ENCODE measurements at regions not wholly inside any gene's neighbourhood (a gene's known extent, or its start where the extent isn't known, plus 50 kb on each side); places are given as distances from the start of the nearest gene placed in this dataset.
"Not testable (repeated sequence)": the region's sequence is repeated elsewhere in the genome, so short reads cannot be mapped to it uniquely, and the experiment has no call there.

DNA sequence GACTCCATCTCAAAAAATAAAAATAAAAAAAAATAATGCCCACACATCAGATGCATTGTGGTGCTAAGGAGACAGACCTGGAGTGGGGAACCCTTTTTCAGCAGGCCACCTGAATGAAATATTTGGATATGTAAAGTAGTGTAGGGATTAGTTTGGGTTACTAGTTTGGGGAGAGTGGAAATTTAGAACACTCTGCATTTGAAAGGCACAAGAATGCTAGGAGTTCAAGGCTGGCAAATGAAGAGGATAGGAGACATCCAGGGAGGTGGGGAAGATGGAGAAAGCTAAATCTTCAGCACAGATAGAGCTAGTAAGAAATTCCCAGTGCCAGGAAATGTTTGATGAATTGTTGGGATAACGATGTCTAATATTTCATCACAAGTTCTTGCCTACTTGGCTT is 298.3 kb upstream of the ERCC4 start:
- Histone ChIP-seq H3K4me1 (ENCODE audit: insufficient read depth, low read length) (no peaks in the 10 kb centered on the region), H3K27me3 (ENCODE audit: insufficient read depth, low read length) (no peaks in the 10 kb centered on the region), H3K9me3 (ENCODE audit: control insufficient read depth in 1 of 2, low read length in 2 of 2) (no peaks in the 10 kb centered on the region), H3K36me3 (ENCODE audit: insufficient read depth, low read length) (no peaks in the 10 kb centered on the region), H3K4me3 (ENCODE audit: low read length in 2 of 2) (no peak overlapping the region), H3K27ac (ENCODE audit: low read depth, low read length) (no peak overlapping the region)
- no peaks in the 10 kb centered on the region for H3K36me3 Mint-ChIP-seq
- H3K9me3 Mint-ChIP-seq: peaks cover 0 to 7% (median under 1%) of the 10 kb centered on the region in 8 donors
- intact Hi-C loops (cut with micrococcal nuclease): no loop called here
- H3K4me3 Mint-ChIP-seq: no peak overlapping the region
- ChIA-PET CTCF (ENCODE audit: partially characterized antibody) (no interaction called here), POLR2A (ENCODE audit: partially characterized antibody) (no interaction called here)
- H3K4me1 Mint-ChIP-seq: no peaks in the 10 kb centered on the region
- DNase-seq: no peak
- H3K27me3 Mint-ChIP-seq: peaks cover 1 to 4% of the 10 kb centered on the region in 2 donors
- H3K27ac Mint-ChIP-seq: no peak overlapping the region

DNA sequence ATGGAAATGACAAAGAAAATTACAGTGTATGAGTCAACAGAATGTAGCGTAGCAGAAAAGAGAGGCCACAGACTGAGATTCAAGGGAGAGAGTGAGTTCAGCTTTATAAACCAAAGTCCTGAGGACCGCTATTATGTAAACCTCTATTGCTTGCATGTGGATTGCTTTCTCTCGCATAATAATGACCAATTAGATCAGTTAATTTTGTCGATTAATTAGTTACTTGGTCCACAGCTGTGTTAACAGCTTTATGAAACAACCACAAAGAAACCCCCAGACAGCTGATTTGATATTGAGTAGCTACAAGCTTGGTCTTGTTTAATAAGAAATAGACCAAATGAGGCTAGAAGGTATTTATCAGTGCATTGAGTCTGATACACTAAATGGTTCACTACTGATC is 291.8 kb upstream of the ERCC4 start:
- CTCF ChIA-PET (ENCODE audit: partially characterized antibody): no interaction called here

DNA sequence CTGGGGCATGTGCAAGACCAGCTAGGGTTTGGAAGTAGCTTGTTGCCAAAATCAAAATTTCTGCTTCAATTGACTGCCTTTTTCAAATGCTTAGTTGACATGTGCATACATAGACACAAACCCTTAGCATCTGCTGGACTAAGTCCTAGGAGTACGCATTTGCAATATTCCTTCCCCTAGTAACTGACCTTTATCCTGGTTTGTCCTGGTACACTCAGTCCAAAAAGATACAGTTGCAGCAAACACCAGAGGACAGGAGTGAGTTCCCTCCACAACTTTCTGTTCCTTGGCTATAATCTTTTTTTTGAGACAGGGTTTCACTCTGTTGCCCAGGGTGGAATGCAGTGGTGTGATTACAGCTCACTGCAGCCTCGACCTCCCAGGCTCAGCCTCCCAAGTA is 290.2 kb upstream of the ERCC4 start:
- Histone ChIP-seq H3K4me1 (ENCODE audit: insufficient read depth, low read length) (no peaks in the 10 kb centered on the region), H3K27ac (ENCODE audit: low read depth, low read length) (no peak overlapping the region), H3K27me3 (ENCODE audit: insufficient read depth, low read length) (no peaks in the 10 kb centered on the region), H3K9me3 (ENCODE audit: control insufficient read depth in 1 of 2, low read length in 2 of 2) (no peaks in the 10 kb centered on the region), H3K36me3 (ENCODE audit: insufficient read depth, low read length) (no peaks in the 10 kb centered on the region), H3K4me3 (ENCODE audit: low read length in 2 of 2) (no peak overlapping the region)
- no peak for DNase-seq
- H3K9me3 Mint-ChIP-seq: peaks cover 0 to 5% (median 0%) of the 10 kb centered on the region in 8 donors
- H3K4me3 Mint-ChIP-seq: no peak overlapping the region
- CTCF ChIA-PET (ENCODE audit: partially characterized antibody): no interaction called here
- no peaks in the 10 kb centered on the region for H3K36me3 Mint-ChIP-seq
- H3K27me3 Mint-ChIP-seq: peaks cover 0 to 2% of the 10 kb centered on the region in 2 donors
- POLR2A ChIA-PET (ENCODE audit: partially characterized antibody): no interaction called here
- H3K27ac Mint-ChIP-seq: no peak overlapping the region
- intact Hi-C loops (cut with micrococcal nuclease): no loop called here
- peaks cover 0 to 1% (median 0%) of the 10 kb centered on the region in 4 donors for H3K4me1 Mint-ChIP-seq

More for the DNA sequence above, 291.8 kb upstream of the ERCC4 start:
- Mint-ChIP-seq H3K4me1 (peaks cover 0 to 1% (median 0%) of the 10 kb centered on the region in 4 donors), H3K27ac (no peak overlapping the region), H3K36me3 (no peaks in the 10 kb centered on the region), H3K4me3 (no peak overlapping the region), H3K27me3 (peaks cover 0 to 2% of the 10 kb centered on the region in 2 donors), H3K9me3 (peaks cover 0 to 5% (median 0%) of the 10 kb centered on the region in 8 donors)
- POLR2A ChIA-PET (ENCODE audit: partially characterized antibody): no interaction called here
- no peaks in the 10 kb centered on the region for H3K9me3 ChIP-seq (ENCODE audit: control insufficient read depth in 1 of 2, low read length in 2 of 2)
- H3K4me1 ChIP-seq (ENCODE audit: insufficient read depth, low read length): no peaks in the 10 kb centered on the region
- no peak for DNase-seq
- intact Hi-C loops (cut with micrococcal nuclease): no loop called here
- H3K27me3 ChIP-seq (ENCODE audit: insufficient read depth, low read length): no peaks in the 10 kb centered on the region
- H3K27ac ChIP-seq (ENCODE audit: low read depth, low read length): no peak overlapping the region
- no peaks in the 10 kb centered on the region for H3K36me3 ChIP-seq (ENCODE audit: insufficient read depth, low read length)
- H3K4me3 ChIP-seq (ENCODE audit: low read length in 2 of 2): no peak overlapping the region

DNA sequence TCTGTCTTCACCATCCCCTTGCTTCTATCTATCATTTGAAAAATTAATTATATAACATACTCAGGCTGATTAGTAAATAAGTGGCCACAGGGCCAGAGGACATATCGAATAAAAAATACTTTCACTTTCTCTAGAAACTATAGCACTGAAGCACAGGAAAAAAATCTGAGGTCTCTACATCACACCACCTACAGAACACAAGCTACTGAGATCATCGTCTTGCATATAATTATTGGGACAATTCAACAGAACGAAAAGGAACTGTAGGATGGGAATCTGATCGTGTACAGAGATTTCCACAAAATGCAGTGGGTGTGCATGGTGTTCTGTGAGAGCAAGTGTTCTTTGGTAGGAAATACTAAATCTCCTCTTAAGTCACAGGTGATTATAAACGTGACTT is 289.6 kb upstream of the ERCC4 start:
- Mint-ChIP-seq H3K27ac (no peak overlapping the region), H3K9me3 (peaks cover 0 to 5% (median 0%) of the 10 kb centered on the region in 8 donors), H3K27me3 (peaks cover 0 to 1% of the 10 kb centered on the region in 2 donors), H3K36me3 (no peaks in the 10 kb centered on the region), H3K4me3 (no peak overlapping the region), H3K4me1 (peaks cover 0 to 1% (median 0%) of the 10 kb centered on the region in 4 donors)
- H3K4me1 ChIP-seq (ENCODE audit: insufficient read depth, low read length): no peaks in the 10 kb centered on the region
- H3K36me3 ChIP-seq (ENCODE audit: insufficient read depth, low read length): no peaks in the 10 kb centered on the region
- H3K27ac ChIP-seq (ENCODE audit: low read depth, low read length): no peak overlapping the region
- no peak overlapping the region for H3K4me3 ChIP-seq (ENCODE audit: low read length in 2 of 2)
- intact Hi-C loops (cut with micrococcal nuclease): no loop called here
- ChIA-PET CTCF (ENCODE audit: partially characterized antibody) (no interaction called here), POLR2A (ENCODE audit: partially characterized antibody) (no interaction called here)
- H3K9me3 ChIP-seq (ENCODE audit: control insufficient read depth in 1 of 2, low read length in 2 of 2): no peaks in the 10 kb centered on the region
- no peaks in the 10 kb centered on the region for H3K27me3 ChIP-seq (ENCODE audit: insufficient read depth, low read length)
- DNase-seq: no peak

DNA sequence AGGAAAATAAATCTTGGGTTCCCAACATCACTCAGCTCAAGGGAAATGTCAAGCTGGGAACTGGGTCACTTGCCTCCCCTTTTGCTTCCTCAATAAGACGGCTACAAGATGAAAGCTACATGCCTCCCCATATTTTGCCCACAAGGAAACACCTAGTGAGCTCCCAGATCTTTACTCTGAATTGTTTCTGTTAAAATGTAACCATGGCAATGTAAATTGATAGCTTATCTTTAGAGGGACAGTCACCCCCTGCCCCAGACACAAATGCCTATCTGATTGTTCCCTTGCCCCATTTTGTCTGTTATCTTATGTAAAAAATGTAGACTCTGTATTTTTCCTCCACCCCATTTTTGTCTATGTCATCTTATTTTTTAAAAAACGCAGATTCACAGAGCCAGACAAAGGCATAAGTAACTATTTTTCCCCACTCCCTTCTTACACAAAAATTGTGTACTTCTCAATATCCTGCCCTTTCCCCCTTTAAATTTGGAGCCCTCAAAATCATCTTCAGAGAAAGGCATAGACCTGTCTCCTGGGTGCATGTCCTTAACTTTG is 288.7 kb upstream of the ERCC4 start:
- Mint-ChIP-seq H3K4me1 (peaks cover 0 to 1% (median 0%) of the 10 kb centered on the region in 4 donors), H3K9me3 (peaks cover 0 to 5% (median 0%) of the 10 kb centered on the region in 8 donors), H3K27ac (no peak overlapping the region), H3K4me3 (no peak overlapping the region), H3K27me3 (no peaks in the 10 kb centered on the region), H3K36me3 (no peaks in the 10 kb centered on the region)
- H3K4me3 ChIP-seq (ENCODE audit: low read length in 2 of 2): no peak overlapping the region
- intact Hi-C loops (cut with micrococcal nuclease): no loop called here
- CTCF ChIA-PET (ENCODE audit: partially characterized antibody): no interaction called here
- POLR2A ChIA-PET (ENCODE audit: partially characterized antibody): no interaction called here
- H3K36me3 ChIP-seq (ENCODE audit: insufficient read depth, low read length): no peaks in the 10 kb centered on the region
- DNase-seq: no peak
- H3K9me3 ChIP-seq (ENCODE audit: control insufficient read depth in 1 of 2, low read length in 2 of 2): no peaks in the 10 kb centered on the region
- H3K27me3 ChIP-seq (ENCODE audit: insufficient read depth, low read length): no peaks in the 10 kb centered on the region
- no peaks in the 10 kb centered on the region for H3K4me1 ChIP-seq (ENCODE audit: insufficient read depth, low read length)
- no peak overlapping the region for H3K27ac ChIP-seq (ENCODE audit: low read depth, low read length)

DNA sequence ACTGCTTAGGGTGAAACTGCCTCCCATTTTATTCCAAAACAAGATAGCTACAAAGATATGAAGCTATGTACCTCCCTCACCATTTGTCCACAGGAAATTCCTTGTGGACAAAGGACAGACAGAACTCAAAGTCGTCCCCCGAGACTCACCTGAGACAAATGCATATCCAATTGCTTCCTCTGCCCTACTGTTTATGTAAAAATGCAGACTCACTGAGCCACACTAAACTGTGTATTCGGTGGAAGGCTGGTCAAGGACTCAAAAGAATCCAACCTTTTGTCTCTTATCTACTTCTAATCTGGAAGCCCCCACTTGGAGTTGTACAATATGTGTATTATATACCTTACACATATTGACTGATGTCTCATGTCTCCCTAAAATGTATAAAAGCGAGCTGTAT is 288.0 kb upstream of the ERCC4 start:
- Histone ChIP-seq H3K9me3 (ENCODE audit: control insufficient read depth in 1 of 2, low read length in 2 of 2) (no peaks in the 10 kb centered on the region), H3K4me3 (ENCODE audit: low read length in 2 of 2) (no peak overlapping the region), H3K27me3 (ENCODE audit: insufficient read depth, low read length) (no peaks in the 10 kb centered on the region), H3K36me3 (ENCODE audit: insufficient read depth, low read length) (no peaks in the 10 kb centered on the region), H3K27ac (ENCODE audit: low read depth, low read length) (no peak overlapping the region), H3K4me1 (ENCODE audit: insufficient read depth, low read length) (no peaks in the 10 kb centered on the region)
- Mint-ChIP-seq H3K4me3 (no peak overlapping the region), H3K36me3 (no peaks in the 10 kb centered on the region), H3K27ac (no peak overlapping the region), H3K27me3 (no peaks in the 10 kb centered on the region), H3K9me3 (peaks cover 0 to 5% (median 0%) of the 10 kb centered on the region in 8 donors), H3K4me1 (peaks cover 0 to 1% (median 0%) of the 10 kb centered on the region in 4 donors)
- intact Hi-C loops (cut with micrococcal nuclease): no loop called here
- DNase-seq: no peak
- ChIA-PET CTCF (ENCODE audit: partially characterized antibody) (no interaction called here), POLR2A (ENCODE audit: partially characterized antibody) (no interaction called here)

DNA sequence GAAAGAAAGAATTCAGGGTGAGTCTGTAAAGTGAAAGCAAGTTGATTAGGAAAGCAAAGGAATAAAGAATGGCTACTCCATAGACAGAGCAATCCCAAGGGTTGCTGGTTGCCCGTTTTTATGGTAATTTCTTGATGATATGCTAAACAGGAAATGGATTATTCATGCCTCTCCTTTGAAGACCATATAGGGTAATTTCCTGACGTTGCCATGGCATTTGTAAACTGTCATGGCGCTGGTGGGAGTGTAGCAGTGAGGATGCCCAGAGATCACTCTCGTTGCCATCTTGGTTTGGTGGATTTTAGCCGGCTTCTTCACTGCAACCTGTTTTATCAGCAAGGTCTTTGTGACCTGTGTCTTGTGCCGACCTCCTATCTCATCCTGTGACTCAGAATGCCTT is 287.4 kb upstream of the ERCC4 start:
- H3K36me3 Mint-ChIP-seq; H3K4me1 Mint-ChIP-seq; H3K27ac Mint-ChIP-seq; H3K27me3 ChIP-seq (ENCODE audit: insufficient read depth, low read length); CTCF ChIA-PET (ENCODE audit: partially characterized antibody); H3K4me3 ChIP-seq (ENCODE audit: low read length in 2 of 2); POLR2A ChIA-PET (ENCODE audit: partially characterized antibody); H3K27me3 Mint-ChIP-seq; intact Hi-C loops (cut with micrococcal nuclease); H3K9me3 ChIP-seq (ENCODE audit: control insufficient read depth in 1 of 2, low read length in 2 of 2); H3K9me3 Mint-ChIP-seq; DNase-seq; H3K27ac ChIP-seq (ENCODE audit: low read depth, low read length); H3K36me3 ChIP-seq (ENCODE audit: insufficient read depth, low read length); H3K4me1 ChIP-seq (ENCODE audit: insufficient read depth, low read length); H3K4me3 Mint-ChIP-seq: not testable (repeated sequence)

DNA sequence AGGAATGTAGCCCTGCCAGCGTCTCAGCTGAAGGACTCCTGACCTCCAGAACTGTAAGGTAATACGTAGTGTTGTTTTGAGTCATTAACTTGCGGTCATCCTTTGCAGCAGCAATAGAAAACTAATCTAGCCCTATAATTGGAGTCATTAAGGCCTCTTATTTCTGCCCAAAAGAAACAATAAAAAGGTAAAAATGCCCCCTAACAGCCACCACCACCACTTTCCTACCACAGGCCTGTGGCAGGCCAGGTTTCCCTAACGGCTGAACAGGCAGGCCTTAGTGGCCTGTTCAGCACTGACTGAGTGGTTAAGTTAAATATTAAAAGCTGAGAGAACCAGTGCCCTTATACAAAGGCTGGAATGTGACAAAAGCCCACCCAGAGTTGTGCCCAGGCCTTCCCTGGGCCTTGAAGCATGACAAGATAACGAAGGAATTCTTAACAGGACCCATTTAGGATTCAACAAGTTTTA is 286.5 kb upstream of the ERCC4 start:
- Histone ChIP-seq H3K27ac (ENCODE audit: low read depth, low read length) (no peak overlapping the region), H3K4me3 (ENCODE audit: low read length in 2 of 2) (no peak overlapping the region), H3K27me3 (ENCODE audit: insufficient read depth, low read length) (no peaks in the 10 kb centered on the region), H3K4me1 (ENCODE audit: insufficient read depth, low read length) (no peaks in the 10 kb centered on the region), H3K9me3 (ENCODE audit: control insufficient read depth in 1 of 2, low read length in 2 of 2) (no peaks in the 10 kb centered on the region), H3K36me3 (ENCODE audit: insufficient read depth, low read length) (no peaks in the 10 kb centered on the region)
- Mint-ChIP-seq H3K36me3 (no peaks in the 10 kb centered on the region), H3K4me3 (no peak overlapping the region), H3K27me3 (no peaks in the 10 kb centered on the region), H3K27ac (no peak overlapping the region), H3K9me3 (peaks cover 0 to 5% (median 2%) of the 10 kb centered on the region in 8 donors), H3K4me1 (peaks cover 0 to 1% (median 0%) of the 10 kb centered on the region in 4 donors)
- ChIA-PET CTCF (ENCODE audit: partially characterized antibody) (no interaction called here), POLR2A (ENCODE audit: partially characterized antibody) (no interaction called here)
- intact Hi-C loops (cut with micrococcal nuclease): no loop called here
- DNase-seq: no peak
